Endothelial cell (in vitro differentiated cells): ENCODE measurements at regions not wholly inside any gene's neighbourhood (a gene's known extent, or its start where the extent isn't known, plus 50 kb on each side); places are given as distances from the start of the nearest gene placed in this dataset.

Experiments used
- DNase-seq: peaks from one replicate; pipeline ENCODE4 v3.0.0; 2021; ENCODE audit warnings: low spot score
- H3K27ac Mint-ChIP-seq: one replicate; pipeline ENCODE4 v1.8.0; 2021; ENCODE audit warnings: mixed read lengths, inconsistent platforms; ENCODE audit not compliant: unreplicated experiment
- H3K27me3 Mint-ChIP-seq: one replicate; pipeline ENCODE4 v1.8.0; 2021; ENCODE audit warnings: mild to moderate bottlenecking, moderate library complexity, mixed read lengths, inconsistent platforms; ENCODE audit not compliant: unreplicated experiment
- H3K36me3 Mint-ChIP-seq: one replicate; pipeline ENCODE4 v1.8.0; 2021; ENCODE audit warnings: mild to moderate bottlenecking, low read depth, mixed read lengths, inconsistent platforms; ENCODE audit not compliant: unreplicated experiment
- H3K4me1 Mint-ChIP-seq: one replicate; pipeline ENCODE4 v1.8.0; 2021; ENCODE audit warnings: mild to moderate bottlenecking, mixed read lengths, inconsistent platforms; ENCODE audit not compliant: unreplicated experiment
- H3K4me3 Mint-ChIP-seq: one replicate; pipeline ENCODE4 v1.8.0; 2021; ENCODE audit warnings: mild to moderate bottlenecking, mixed read lengths, inconsistent platforms; ENCODE audit not compliant: unreplicated experiment
- H3K9me3 Mint-ChIP-seq: one replicate; pipeline ENCODE4 v1.8.0; 2021; ENCODE audit warnings: mixed read lengths, inconsistent platforms; ENCODE audit not compliant: unreplicated experiment
- TF ChIP-seq, protein P1 (sequence below): fragments of 200-600 bp; sonication (generic); IDR thresholded peaks from one replicate; pipeline ENCODE4 v1.5.0; 2021; ENCODE audit warnings: antibody characterized with exemption; ENCODE audit not compliant: unreplicated experiment

DNA sequence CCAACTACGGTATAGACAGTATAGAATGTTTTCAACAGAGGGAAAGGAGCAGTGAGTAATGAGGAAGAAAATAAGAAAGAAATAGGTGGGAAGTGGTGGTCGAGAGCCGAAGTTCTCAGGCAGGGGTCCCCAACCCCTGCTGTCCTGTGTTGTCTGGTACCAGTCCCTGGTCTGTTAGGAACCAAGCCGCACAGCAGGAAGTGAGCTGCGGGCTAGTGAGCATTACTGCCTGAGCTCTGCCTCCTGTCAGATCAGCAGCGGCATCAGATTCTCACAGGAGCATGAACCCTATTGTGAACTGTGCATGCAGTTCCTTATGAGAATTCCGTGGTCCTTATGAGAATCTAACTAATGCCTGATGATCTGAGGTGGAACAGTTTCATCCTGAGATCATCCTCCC, 107.3 kb upstream of the PTPRR start:
- no peaks in the 10 kb centered on the region for H3K4me1 Mint-ChIP-seq
- H3K4me3 Mint-ChIP-seq: no peak overlapping the region
- DNase-seq: no peak
- H3K27me3 Mint-ChIP-seq: no peaks in the 10 kb centered on the region
- TF ChIP-seq, protein P1, sequence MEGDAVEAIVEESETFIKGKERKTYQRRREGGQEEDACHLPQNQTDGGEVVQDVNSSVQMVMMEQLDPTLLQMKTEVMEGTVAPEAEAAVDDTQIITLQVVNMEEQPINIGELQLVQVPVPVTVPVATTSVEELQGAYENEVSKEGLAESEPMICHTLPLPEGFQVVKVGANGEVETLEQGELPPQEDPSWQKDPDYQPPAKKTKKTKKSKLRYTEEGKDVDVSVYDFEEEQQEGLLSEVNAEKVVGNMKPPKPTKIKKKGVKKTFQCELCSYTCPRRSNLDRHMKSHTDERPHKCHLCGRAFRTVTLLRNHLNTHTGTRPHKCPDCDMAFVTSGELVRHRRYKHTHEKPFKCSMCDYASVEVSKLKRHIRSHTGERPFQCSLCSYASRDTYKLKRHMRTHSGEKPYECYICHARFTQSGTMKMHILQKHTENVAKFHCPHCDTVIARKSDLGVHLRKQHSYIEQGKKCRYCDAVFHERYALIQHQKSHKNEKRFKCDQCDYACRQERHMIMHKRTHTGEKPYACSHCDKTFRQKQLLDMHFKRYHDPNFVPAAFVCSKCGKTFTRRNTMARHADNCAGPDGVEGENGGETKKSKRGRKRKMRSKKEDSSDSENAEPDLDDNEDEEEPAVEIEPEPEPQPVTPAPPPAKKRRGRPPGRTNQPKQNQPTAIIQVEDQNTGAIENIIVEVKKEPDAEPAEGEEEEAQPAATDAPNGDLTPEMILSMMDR: no peak
- no peaks in the 10 kb centered on the region for H3K36me3 Mint-ChIP-seq
- no peaks in the 10 kb centered on the region for H3K9me3 Mint-ChIP-seq
- H3K27ac Mint-ChIP-seq: no peak overlapping the region

DNA sequence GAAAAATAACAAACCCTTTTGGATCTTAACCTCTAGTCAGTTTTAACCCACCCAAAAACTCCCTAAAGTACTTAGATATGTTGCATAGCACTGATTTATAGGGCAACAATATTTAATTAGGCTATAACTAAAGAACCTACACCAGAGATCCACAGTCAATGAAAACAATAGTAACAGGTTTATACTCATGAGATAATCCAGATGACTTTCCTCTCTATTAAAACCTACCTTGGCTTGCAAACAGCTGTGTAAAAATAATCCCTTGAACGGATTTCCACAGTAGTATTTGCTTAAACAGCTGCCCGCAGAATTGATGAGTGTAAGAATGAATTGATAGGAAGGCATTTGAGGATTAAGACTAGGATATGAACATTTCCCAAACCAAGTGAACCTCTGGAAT, 104.3 kb upstream of the PTPRR start:
- Mint-ChIP-seq H3K9me3 (no peaks in the 10 kb centered on the region), H3K4me1 (no peaks in the 10 kb centered on the region), H3K36me3 (no peaks in the 10 kb centered on the region), H3K27me3 (no peaks in the 10 kb centered on the region), H3K4me3 (no peak overlapping the region), H3K27ac (no peak overlapping the region)
- no peak for DNase-seq
- TF ChIP-seq, protein P1: no peak

DNA sequence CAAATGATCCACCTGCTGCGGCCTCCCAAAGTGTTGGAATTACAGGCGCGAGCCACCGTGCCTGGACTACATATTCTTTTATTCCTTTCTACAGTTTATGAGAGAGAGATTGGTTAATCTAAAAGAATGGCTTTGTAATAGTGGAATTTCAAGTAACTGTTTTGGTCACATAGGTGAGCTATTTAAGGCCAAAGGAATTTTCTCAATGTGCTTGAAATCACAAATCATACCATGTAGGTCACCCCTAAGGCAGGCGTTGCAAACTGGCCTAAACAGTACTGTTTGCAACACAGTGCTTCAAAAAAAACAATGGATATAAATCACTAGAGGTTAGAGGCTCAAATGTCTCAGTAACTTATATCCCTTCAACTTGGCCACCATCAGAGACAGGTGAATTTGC, 103.7 kb upstream of the PTPRR start:
- DNase-seq: no peak
- Mint-ChIP-seq H3K27me3 (no peaks in the 10 kb centered on the region), H3K36me3 (no peaks in the 10 kb centered on the region), H3K27ac (no peak overlapping the region), H3K4me3 (no peak overlapping the region), H3K4me1 (no peaks in the 10 kb centered on the region), H3K9me3 (no peaks in the 10 kb centered on the region)
- TF ChIP-seq, protein P1: no peak

DNA sequence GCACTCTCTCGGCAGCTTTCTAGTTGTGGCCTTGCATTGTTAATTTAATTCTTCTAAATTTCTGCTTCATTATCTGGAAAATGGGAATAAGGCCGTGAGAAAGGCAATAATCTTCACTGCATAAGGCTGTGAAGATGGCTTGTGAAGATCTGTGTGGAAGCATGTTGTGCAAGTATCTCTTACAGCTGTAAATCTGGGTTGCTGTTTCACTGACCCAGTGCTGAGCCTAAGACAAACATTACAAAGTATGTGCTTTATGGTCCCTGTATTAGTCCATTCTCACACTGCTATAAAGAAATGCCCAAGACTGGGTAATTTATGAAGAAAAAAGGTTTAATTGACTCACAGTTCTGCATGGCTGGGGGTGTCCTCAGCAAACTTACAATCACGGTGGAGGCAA, 101.0 kb upstream of the PTPRR start:
- no peaks in the 10 kb centered on the region for H3K9me3 Mint-ChIP-seq

DNA sequence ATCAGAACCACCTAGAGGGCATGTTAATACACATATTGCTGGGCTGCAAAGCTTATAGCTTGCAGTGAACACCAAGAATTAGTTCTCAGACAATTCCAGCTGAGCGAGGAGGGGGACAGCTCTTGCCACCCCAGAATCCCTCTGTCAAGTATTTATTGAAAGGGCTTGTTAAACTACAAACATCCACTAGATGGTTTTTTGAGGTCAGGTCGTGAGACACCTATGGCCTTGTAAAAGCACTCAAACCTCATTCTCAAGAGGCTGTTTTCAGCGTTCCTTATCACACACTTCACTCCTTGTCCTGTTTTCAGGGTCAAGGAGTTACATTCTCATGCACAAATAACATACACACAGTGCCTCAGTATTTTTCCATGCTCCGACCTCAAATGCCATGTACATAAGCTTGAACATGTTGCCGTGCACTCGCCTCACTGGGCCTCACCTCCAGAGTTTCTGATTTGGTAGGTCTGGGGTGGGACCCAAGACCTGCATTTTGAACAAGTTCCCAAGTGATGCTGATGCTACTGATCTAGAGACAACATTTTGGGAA, 98.8 kb upstream of the PTPRR start:
- Mint-ChIP-seq H3K4me1 (peaks cover 13% of the 10 kb centered on the region), H3K36me3 (no peaks in the 10 kb centered on the region), H3K9me3 (no peaks in the 10 kb centered on the region), H3K4me3 (no peak overlapping the region), H3K27me3 (no peaks in the 10 kb centered on the region), H3K27ac (no peak overlapping the region)
- TF ChIP-seq, protein P1: no peak
- DNase-seq: no peak

More for the DNA sequence above, 101.0 kb upstream of the PTPRR start:
- Mint-ChIP-seq H3K27me3 (no peaks in the 10 kb centered on the region), H3K27ac (no peak overlapping the region), H3K36me3 (no peaks in the 10 kb centered on the region), H3K4me3 (no peak overlapping the region), H3K4me1 (peaks cover 10% of the 10 kb centered on the region)
- TF ChIP-seq, protein P1: no peak
- no peak for DNase-seq
